ENCODE measurements at regions not wholly inside any gene's neighbourhood (a gene's known extent, or its start where the extent isn't known, plus 50 kb on each side); places are given as distances from the start of the nearest gene placed in this dataset.

GRCh38 chr7:25844102-25844870, 307.7 kb upstream of the NFE2L3 start:
- no peaks in the 10 kb centered on the region for H3K36me3 ChIP-seq
- no peaks in the 10 kb centered on the region for H3K9me3 ChIP-seq
- peaks cover 71% of the 10 kb centered on the region for H3K27me3 ChIP-seq
- TF ChIP-seq CTCF (IDR thresholded peaks at IDR 0.05): no peak
- no peak overlapping the region for H3K27ac ChIP-seq
- no peaks in the 10 kb centered on the region for H3K4me1 ChIP-seq (ENCODE audit: control insufficient read depth in 1 of 2, insufficient read depth in 1 of 2, low read depth in 1 of 2, low read length in 1 of 2)
- no peak overlapping the region for H3K4me3 ChIP-seq (ENCODE audit: low read depth in 1 of 2, low read length in 1 of 2)

GRCh38 chr7:25845464-25845863, 306.5 kb upstream of the NFE2L3 start:
- H3K36me3 ChIP-seq: no peaks in the 10 kb centered on the region
- H3K27ac ChIP-seq: no peak overlapping the region
- no peaks in the 10 kb centered on the region for H3K9me3 ChIP-seq
- no peak overlapping the region for H3K4me3 ChIP-seq (ENCODE audit: low read depth in 1 of 2, low read length in 1 of 2)
- no peaks in the 10 kb centered on the region for H3K4me1 ChIP-seq (ENCODE audit: control insufficient read depth in 1 of 2, insufficient read depth in 1 of 2, low read depth in 1 of 2, low read length in 1 of 2)
- no peak for TF ChIP-seq CTCF (IDR thresholded peaks at IDR 0.05)
- peaks cover 79% of the 10 kb centered on the region for H3K27me3 ChIP-seq

GRCh38 chr7:25846722-25847121, 305.3 kb upstream of the NFE2L3 start:
- Histone ChIP-seq H3K27ac (no peak overlapping the region), H3K4me3 (ENCODE audit: low read depth in 1 of 2, low read length in 1 of 2) (no peak overlapping the region), H3K9me3 (no peaks in the 10 kb centered on the region), H3K27me3 (peaks cover 91% of the 10 kb centered on the region), H3K4me1 (ENCODE audit: control insufficient read depth in 1 of 2, insufficient read depth in 1 of 2, low read depth in 1 of 2, low read length in 1 of 2) (peaks cover 0 to 2% of the 10 kb centered on the region in 2 experiments), H3K36me3 (no peaks in the 10 kb centered on the region)
- no peak for TF ChIP-seq CTCF (IDR thresholded peaks at IDR 0.05)

- Histone ChIP-seq H3K36me3 (no peaks in the 10 kb centered on the region), H3K9me3 (no peaks in the 10 kb centered on the region), H3K4me3 (ENCODE audit: low read depth in 1 of 2, low read length in 1 of 2) (no peak overlapping the region), H3K27ac (no peak overlapping the region), H3K27me3 (peaks cover 99% of the 10 kb centered on the region), H3K4me1 (ENCODE audit: control insufficient read depth in 1 of 2, insufficient read depth in 1 of 2, low read depth in 1 of 2, low read length in 1 of 2) (peaks cover 3 to 9% of the 10 kb centered on the region in 2 experiments)
- TF ChIP-seq CTCF (IDR thresholded peaks at IDR 0.05): no peak
These were observed 304.5 kb upstream of the NFE2L3 start for GRCh38 chr7:25847336-25848070.

- TF ChIP-seq CTCF (IDR thresholded peaks at IDR 0.05): no peak
- Histone ChIP-seq H3K4me1 (ENCODE audit: control insufficient read depth in 1 of 2, insufficient read depth in 1 of 2, low read depth in 1 of 2, low read length in 1 of 2) (peaks cover 3 to 13% of the 10 kb centered on the region in 2 experiments), H3K27me3 (peaks cover 100% of the 10 kb centered on the region), H3K27ac (no peak overlapping the region), H3K36me3 (no peaks in the 10 kb centered on the region), H3K9me3 (no peaks in the 10 kb centered on the region), H3K4me3 (ENCODE audit: low read depth in 1 of 2, low read length in 1 of 2) (no peak overlapping the region)
These were observed 302.4 kb upstream of the NFE2L3 start for GRCh38 chr7:25849500-25850184.

All from neutrophil (primary cell).